ENCODE measurements at regions not wholly inside any gene's neighbourhood (a gene's known extent, or its start where the extent isn't known, plus 50 kb on each side); places are given as distances from the start of the nearest gene placed in this dataset.

GRCh38 chrX:107521877-107522586 is 72.6 kb downstream of the FRMPD3 start:
- TF ChIP-seq, protein P1, sequence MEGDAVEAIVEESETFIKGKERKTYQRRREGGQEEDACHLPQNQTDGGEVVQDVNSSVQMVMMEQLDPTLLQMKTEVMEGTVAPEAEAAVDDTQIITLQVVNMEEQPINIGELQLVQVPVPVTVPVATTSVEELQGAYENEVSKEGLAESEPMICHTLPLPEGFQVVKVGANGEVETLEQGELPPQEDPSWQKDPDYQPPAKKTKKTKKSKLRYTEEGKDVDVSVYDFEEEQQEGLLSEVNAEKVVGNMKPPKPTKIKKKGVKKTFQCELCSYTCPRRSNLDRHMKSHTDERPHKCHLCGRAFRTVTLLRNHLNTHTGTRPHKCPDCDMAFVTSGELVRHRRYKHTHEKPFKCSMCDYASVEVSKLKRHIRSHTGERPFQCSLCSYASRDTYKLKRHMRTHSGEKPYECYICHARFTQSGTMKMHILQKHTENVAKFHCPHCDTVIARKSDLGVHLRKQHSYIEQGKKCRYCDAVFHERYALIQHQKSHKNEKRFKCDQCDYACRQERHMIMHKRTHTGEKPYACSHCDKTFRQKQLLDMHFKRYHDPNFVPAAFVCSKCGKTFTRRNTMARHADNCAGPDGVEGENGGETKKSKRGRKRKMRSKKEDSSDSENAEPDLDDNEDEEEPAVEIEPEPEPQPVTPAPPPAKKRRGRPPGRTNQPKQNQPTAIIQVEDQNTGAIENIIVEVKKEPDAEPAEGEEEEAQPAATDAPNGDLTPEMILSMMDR (IDR thresholded peaks at IDR 0.05) = no peak
- Histone ChIP-seq H3K4me1 (ENCODE audit: control insufficient read depth in 1 of 2, insufficient read depth in 2 of 2, low read length in 2 of 2) (no peaks in the 10 kb centered on the region), H3K4me3 (replicated peaks in 1 of 3; ENCODE audit: low read depth in 2 of 3, low read length in 3 of 3) (no peak overlapping the region), H4K20me1 (ENCODE audit: insufficient read depth, low read length) (no peaks in the 10 kb centered on the region), H3K9ac (ENCODE audit: insufficient read depth, low read length, poor library complexity, severe bottlenecking) (no peak overlapping the region), H3K79me2 (ENCODE audit: insufficient read depth, low read length) (no peaks in the 10 kb centered on the region), H2AFZ (ENCODE audit: insufficient read depth, low read depth, low read length, poor library complexity, severe bottlenecking) (no peak overlapping the region), H3K4me2 (replicated peaks; ENCODE audit: extremely low read depth, low read length, poor library complexity, severe bottlenecking) (no peak overlapping the region), H3K27me3 (ENCODE audit: control insufficient read depth in 2 of 2, insufficient read depth in 2 of 2, low read length in 2 of 2) (no peaks in the 10 kb centered on the region), H3K36me3 (replicated peaks in 1 of 2; ENCODE audit: control insufficient read depth in 1 of 2, insufficient read depth in 2 of 2, low read length in 2 of 2) (no peaks in the 10 kb centered on the region), H3K27ac (ENCODE audit: low read depth in 1 of 2, low read length in 2 of 2) (no peak overlapping the region), H3K9me3 (replicated peaks in 1 of 2; ENCODE audit: control insufficient read depth in 1 of 2, insufficient read depth in 1 of 2, low read length in 2 of 2) (no peaks in the 10 kb centered on the region)
- DNase-seq = no peak
- H3K4me3 Mint-ChIP-seq = no peak overlapping the region
- peaks cover 0 to 2% (median 0%) of the 10 kb centered on the region in 7 donors for H3K9me3 Mint-ChIP-seq
- peaks cover 7 to 26% (median 9%) of the 10 kb centered on the region in 3 donors for H3K27me3 Mint-ChIP-seq (ENCODE audit: low read depth in 3 of 3)
- intact Hi-C loops (cut with micrococcal nuclease) = no loop called here
- no peaks in the 10 kb centered on the region for H3K4me1 Mint-ChIP-seq
- WGBS (ENCODE audit: insufficient coverage) = no CpG with 5 or more reads among the region's 14 CpGs
- H3K36me3 Mint-ChIP-seq = no peaks in the 10 kb centered on the region
- H3K27ac Mint-ChIP-seq = no peak overlapping the region

DNA sequence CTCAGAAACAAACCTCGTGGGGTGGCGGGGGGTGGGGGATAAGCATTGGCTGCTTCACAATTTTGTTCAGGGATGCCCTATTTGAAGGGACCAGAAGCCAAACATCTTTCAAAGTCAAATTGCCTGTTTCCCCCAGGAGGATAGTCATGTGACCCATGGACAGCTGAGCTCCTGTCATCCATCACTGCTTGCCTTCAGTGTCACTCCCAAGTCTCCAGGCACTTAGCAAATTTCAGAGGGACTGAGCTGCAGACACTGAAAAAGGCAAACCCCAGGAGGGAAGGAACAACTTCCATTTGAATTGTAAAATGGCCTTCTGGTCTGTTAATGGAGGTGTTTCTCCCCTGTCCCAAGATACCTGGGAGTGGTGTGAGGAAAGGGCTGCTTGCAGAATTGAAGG is 73.4 kb downstream of the FRMPD3 start:
- Histone ChIP-seq H3K27me3 (ENCODE audit: control insufficient read depth in 2 of 2, insufficient read depth in 2 of 2, low read length in 2 of 2) (no peaks in the 10 kb centered on the region), H2AFZ (ENCODE audit: insufficient read depth, low read depth, low read length, poor library complexity, severe bottlenecking) (no peak overlapping the region)
- no peak overlapping the region for H3K4me3 Mint-ChIP-seq

More for the DNA sequence above, 73.4 kb downstream of the FRMPD3 start:
- intact Hi-C loops (cut with micrococcal nuclease) = no loop called here
- TF ChIP-seq, protein P1 (IDR thresholded peaks at IDR 0.05) = no peak
- H4K20me1 ChIP-seq (ENCODE audit: insufficient read depth, low read length) = no peaks in the 10 kb centered on the region
- no peak overlapping the region for H3K27ac ChIP-seq (ENCODE audit: low read depth in 1 of 2, low read length in 2 of 2)
- DNase-seq = no peak
- 40% methylated on average over 1 of the region's 2 CpGs for WGBS (ENCODE audit: insufficient coverage)
- Mint-ChIP-seq H3K9me3 (peaks cover 0 to 2% (median 0%) of the 10 kb centered on the region in 7 donors), H3K27ac (no peak overlapping the region), H3K4me1 (no peaks in the 10 kb centered on the region), H3K36me3 (no peaks in the 10 kb centered on the region), H3K27me3 (ENCODE audit: low read depth in 3 of 3) (peaks cover 7 to 28% (median 9%) of the 10 kb centered on the region in 3 donors)
- no peaks in the 10 kb centered on the region for H3K9me3 ChIP-seq (replicated peaks in 1 of 2; ENCODE audit: control insufficient read depth in 1 of 2, insufficient read depth in 1 of 2, low read length in 2 of 2)
- H3K36me3 ChIP-seq (replicated peaks in 1 of 2; ENCODE audit: control insufficient read depth in 1 of 2, insufficient read depth in 2 of 2, low read length in 2 of 2) = no peaks in the 10 kb centered on the region
- H3K9ac ChIP-seq (ENCODE audit: insufficient read depth, low read length, poor library complexity, severe bottlenecking) = no peak overlapping the region
- H3K4me3 ChIP-seq (replicated peaks in 1 of 3; ENCODE audit: low read depth in 2 of 3, low read length in 3 of 3) = no peak overlapping the region
- no peaks in the 10 kb centered on the region for H3K79me2 ChIP-seq (ENCODE audit: insufficient read depth, low read length)
- no peaks in the 10 kb centered on the region for H3K4me1 ChIP-seq (ENCODE audit: control insufficient read depth in 1 of 2, insufficient read depth in 2 of 2, low read length in 2 of 2)
- no peak overlapping the region for H3K4me2 ChIP-seq (replicated peaks; ENCODE audit: extremely low read depth, low read length, poor library complexity, severe bottlenecking)

Data from CD14-positive monocyte (primary cell).